Right atrium auricular region (tissue), 2 donors: ENCODE measurements at regions not wholly inside any gene's neighbourhood (a gene's known extent, or its start where the extent isn't known, plus 50 kb on each side); places are given as distances from the start of the nearest gene placed in this dataset.

ENCODE experiments used
- DNase-seq: peaks from one replicate; pipeline ENCODE4 v3.0.0-alpha.2; 2019; ENCODE audit warnings: low spot score
- H3K27ac ChIP-seq, 2 donors: fragments of 200-600 bp; sonication (generic); 1 replicate in 1 of 2; 2 replicates in 1 of 2; pipeline ENCODE4 v1.5.1; 2016 to 2019
- H3K27me3 ChIP-seq, 2 donors: fragments of 200-600 bp; sonication (generic); one replicate each; pipeline versions ENCODE4 v1.5.1 to v1.6.0; 2017 to 2019
- H3K36me3 ChIP-seq: fragments of 200-600 bp; sonication (generic); one replicate; pipeline ENCODE4 v1.5.1; 2016
- H3K4me1 ChIP-seq, 2 donors: fragments of 200-600 bp; sonication (generic); one replicate each; pipeline versions ENCODE4 v1.5.1 to v1.6.0; 2017 to 2019
- H3K4me3 ChIP-seq, 2 donors: fragments of 200-600 bp; sonication (generic); 1 replicate in 1 of 2; 2 replicates in 1 of 2; pipeline ENCODE4 v1.5.1; 2017 to 2019; ENCODE audit warnings: mild to moderate bottlenecking in 1 of 2, moderate library complexity in 1 of 2
- H3K9me3 ChIP-seq, 2 donors: fragments of 200-600 bp; sonication (generic); one replicate each; pipeline ENCODE4 v1.5.1; 2019
- CTCF ChIP-seq, 2 donors: fragments of 200-600 bp; sonication (generic); IDR thresholded peaks; one replicate each; pipeline ENCODE4 v1.5.1; 2019; ENCODE audit warnings: antibody characterized with exemption in 2 of 2

- Histone ChIP-seq H3K9me3 (peaks cover 0 to 12% of the 10 kb centered on the region in 2 donors), H3K4me3 (no peak overlapping the region), H3K27me3 (no peaks in the 10 kb centered on the region), H3K27ac (no peak overlapping the region), H3K4me1 (no peaks in the 10 kb centered on the region), H3K36me3 (no peaks in the 10 kb centered on the region)
- DNase-seq = no peak
- TF ChIP-seq CTCF (IDR thresholded peaks at IDR 0.05) = no peak
Measured at GRCh38 chr10:2987185-2987768, 80.1 kb upstream of the PFKP start.

- Histone ChIP-seq H3K4me3 (no peak overlapping the region), H3K27me3 (no peaks in the 10 kb centered on the region), H3K9me3 (peaks cover 0 to 12% of the 10 kb centered on the region in 2 donors), H3K27ac (no peak overlapping the region), H3K4me1 (no peaks in the 10 kb centered on the region), H3K36me3 (no peaks in the 10 kb centered on the region)
- no peak for DNase-seq
- no peak for TF ChIP-seq CTCF (IDR thresholded peaks at IDR 0.05)
Measured at GRCh38 chr10:2986391-2986801, 81.0 kb upstream of the PFKP start.

GRCh38 chr10:2985729-2986232 is 81.6 kb upstream of the PFKP start:
- Histone ChIP-seq H3K4me3 (no peak overlapping the region), H3K36me3 (no peaks in the 10 kb centered on the region), H3K4me1 (no peaks in the 10 kb centered on the region), H3K27ac (no peak overlapping the region), H3K27me3 (no peaks in the 10 kb centered on the region), H3K9me3 (peaks cover 0 to 12% of the 10 kb centered on the region in 2 donors)
- no peak for TF ChIP-seq CTCF (IDR thresholded peaks at IDR 0.05)
- DNase-seq = no peak

- TF ChIP-seq CTCF (IDR thresholded peaks at IDR 0.05) = no peak
- peaks cover 0 to 9% of the 10 kb centered on the region in 2 donors for H3K9me3 ChIP-seq
- H3K27ac ChIP-seq = no peak overlapping the region
- no peak for DNase-seq
- H3K4me1 ChIP-seq = no peaks in the 10 kb centered on the region
- no peaks in the 10 kb centered on the region for H3K27me3 ChIP-seq
- H3K36me3 ChIP-seq = no peaks in the 10 kb centered on the region
- no peak overlapping the region for H3K4me3 ChIP-seq
Measured at GRCh38 chr10:2984682-2985081, 82.7 kb upstream of the PFKP start.

- Histone ChIP-seq H3K27ac (no peak overlapping the region), H3K4me1 (no peaks in the 10 kb centered on the region), H3K4me3 (no peak overlapping the region), H3K36me3 (no peaks in the 10 kb centered on the region), H3K27me3 (no peaks in the 10 kb centered on the region), H3K9me3 (no peaks in the 10 kb centered on the region)
- DNase-seq = no peak
- TF ChIP-seq CTCF (IDR thresholded peaks at IDR 0.05) = no peak
Measured at GRCh38 chr10:2982146-2982545, 85.2 kb upstream of the PFKP start.

- Histone ChIP-seq H3K36me3 (no peaks in the 10 kb centered on the region), H3K9me3 (no peaks in the 10 kb centered on the region), H3K27me3 (no peaks in the 10 kb centered on the region), H3K4me1 (no peaks in the 10 kb centered on the region), H3K27ac (no peak overlapping the region), H3K4me3 (no peak overlapping the region)
- no peak for TF ChIP-seq CTCF (IDR thresholded peaks at IDR 0.05)
- DNase-seq = no peak
Measured at GRCh38 chr10:2981361-2981801, 86.0 kb upstream of the PFKP start.
